ENCODE measurements at regions not wholly inside any gene's neighbourhood (a gene's known extent, or its start where the extent isn't known, plus 50 kb on each side); places are given as distances from the start of the nearest gene placed in this dataset.

- TF ChIP-seq HMGXB4 (CRISPR knock-in tag; IDR thresholded peaks at IDR 0.05) (no peak), RFX7 (CRISPR knock-in tag; IDR thresholded peaks at IDR 0.05) (no peak)
Observed at GRCh38 chr3:73175698-73176097, 114.2 kb downstream of the EBLN2 start (continued).

GRCh38 chr3:73176941-73177340 lies 115.5 kb downstream of the EBLN2 start:
- in situ Hi-C loops (cut with MboI) = no loop called here
- TF ChIP-seq NRF1 (conservative IDR thresholded peaks at IDR 0.05 in 1 of 2, IDR thresholded peaks at IDR 0.05 in 1 of 2) (no peak), SAP30 (IDR thresholded peaks at IDR 0.05; ENCODE audit: borderline replicate concordance, insufficient read depth, low read depth, low read length, poor library complexity, severe bottlenecking) (no peak), ZNF232 (CRISPR knock-in tag; IDR thresholded peaks at IDR 0.05) (no peak), ZNF518B (CRISPR knock-in tag; IDR thresholded peaks at IDR 0.05) (no peak), ETS2 (tag; IDR thresholded peaks at IDR 0.05; ENCODE audit: borderline replicate concordance, poor library complexity, severe bottlenecking) (no peak), GTF3C2 (IDR thresholded peaks at IDR 0.05; ENCODE audit: borderline replicate concordance, extremely low read depth, insufficient read length) (no peak), POLR2B (IDR thresholded peaks at IDR 0.05; ENCODE audit: low read depth, partially characterized antibody) (no peak), TRIM28 (IDR thresholded peaks at IDR 0.05) (no peak), TBP (optimal IDR thresholded peaks at IDR 0.05; ENCODE audit: low read depth, low read length) (no peak), ZNF766 (CRISPR knock-in tag; conservative IDR thresholded peaks at IDR 0.05) (no peak), ZNF644 (tag; IDR thresholded peaks at IDR 0.05; ENCODE audit: low read depth) (no peak)

More at GRCh38 chr3:73176941-73177340, 115.5 kb downstream of the EBLN2 start:
- H3K9me1 ChIP-seq (ENCODE audit: control insufficient read depth, insufficient read depth, low read length) = no peaks in the 10 kb centered on the region
- intact Hi-C loops (cut with micrococcal nuclease) = loop anchor here (10.0 kb wide), 1 partner anchor 72 kb away; no protein-coding TSS in a partner anchor
- H2AFZ ChIP-seq (ENCODE audit: low read depth, low read length) = no peak overlapping the region
- no peaks in the 10 kb centered on the region for H3K79me2 ChIP-seq (ENCODE audit: control insufficient read depth, insufficient read depth, low read length)
- no peak for ATAC-seq
- no peak overlapping the region for H3K4me2 ChIP-seq (ENCODE audit: insufficient read depth, low read length)
- no peaks in the 10 kb centered on the region for H4K20me1 ChIP-seq (replicated peaks; ENCODE audit: control insufficient read depth, insufficient read depth, low read length)
- H3K4me1 ChIP-seq (replicated peaks in 1 of 2; ENCODE audit: control insufficient read depth in 2 of 2, insufficient read depth in 2 of 2, low read length in 2 of 2) = no peaks in the 10 kb centered on the region
- 0% methylated on average over 1 of the region's 2 CpGs for WGBS (ENCODE audit: insufficient coverage, low coverage, missing lambda C conversion rate)
- H3K36me3 ChIP-seq (ENCODE audit: control insufficient read depth, insufficient read depth, low read length) = no peaks in the 10 kb centered on the region
- ChIA-PET CTCF (ENCODE audit: low intra/inter-chr PET ratio) (no interaction called here), POLR2A (no interaction called here)
- no peak for FAIRE-seq
- H3K4me3 ChIP-seq = no peak overlapping the region
- no peaks in the 10 kb centered on the region for H3K9me3 ChIP-seq (replicated peaks; ENCODE audit: control insufficient read depth, insufficient read depth, low read depth, low read length)
- H3K27me3 ChIP-seq (ENCODE audit: control insufficient read depth in 2 of 2, insufficient read depth in 2 of 2, low read length in 2 of 2) = peaks cover 0 to 9% of the 10 kb centered on the region in 2 experiments; a peak in 3 of 5 replicates
- no peak overlapping the region for H3K27ac ChIP-seq (ENCODE audit: extremely low read depth, low read depth, low read length)
- H3K9ac ChIP-seq (ENCODE audit: insufficient read depth in 1 of 2, low read depth in 2 of 2, low read length in 2 of 2) = no peak overlapping the region
- no TSS peak for BruUV-seq (replicated peaks)
- no peak for DNase-seq (ENCODE audit: extremely low read depth in 1 of 4, low spot score in 3 of 4)

All from K562 (cell line).